ENCODE measurements at regions not wholly inside any gene's neighbourhood (a gene's known extent, or its start where the extent isn't known, plus 50 kb on each side); places are given as distances from the start of the nearest gene placed in this dataset.

- TF ChIP-seq CTCF (conservative IDR thresholded peaks at IDR 0.05; ENCODE audit: low read depth, low read length) (no peak), EZH2 (IDR thresholded peaks at IDR 0.05; ENCODE audit: low read length, unreplicated experiment) (no peak), EZH2phosphoT487 (IDR thresholded peaks at IDR 0.05; ENCODE audit: borderline replicate concordance, low read length) (no peak)
These were observed 934.3 kb upstream of the CDH10 start for GRCh38 chr5:25579111-25579510.
